Upper lobe of left lung (tissue), 6 donors: ENCODE measurements at regions not wholly inside any gene's neighbourhood (a gene's known extent, or its start where the extent isn't known, plus 50 kb on each side); places are given as distances from the start of the nearest gene placed in this dataset.

Experiments
- ATAC-seq, 2 donors: fragments of 200-7000 bp; cut with Tn5 transposase; one replicate each; pipeline ENCODE4 v1.9.1; 2022; ENCODE audit warnings: mild to moderate bottlenecking in 2 of 2, moderate library complexity in 2 of 2; ENCODE audit not compliant: low FRiP score in 2 of 2
- DNase-seq, 2 donors: peaks; one replicate each; pipeline ENCODE4 v3.0.0-alpha.2; 2019 to 2020
- H3K27ac ChIP-seq, 4 donors: fragments of 200-600 bp; sonication (generic); one replicate each; pipeline ENCODE4 v1.5.1; 2016 to 2019
- H3K27me3 ChIP-seq, 4 donors: fragments of 200-600 bp; sonication (generic); one replicate each; pipeline ENCODE4 v1.5.1; 2017 to 2019
- H3K36me3 ChIP-seq, 4 donors: fragments of 200-600 bp; sonication (generic); one replicate each; pipeline ENCODE4 v1.5.1; 2016 to 2019
- H3K4me1 ChIP-seq, 4 donors: fragments of 200-600 bp; sonication (generic); one replicate each; pipeline ENCODE4 v1.5.1; 2018 to 2019
- H3K4me3 ChIP-seq, 4 donors: fragments of 200-600 bp; sonication (generic); one replicate each; pipeline ENCODE4 v1.5.1; 2017 to 2019; ENCODE audit warnings: mild to moderate bottlenecking in 2 of 4, moderate library complexity in 1 of 4
- H3K9me3 ChIP-seq, 4 donors: fragments of 200-600 bp; sonication (generic); one replicate each; pipeline ENCODE4 v1.5.1; 2018 to 2019
- EP300 ChIP-seq, 4 donors: sonication (generic); formaldehyde crosslinking; IDR thresholded peaks; one replicate each; pipeline ENCODE4 v1.5.1; 2017; ENCODE audit warnings: antibody characterized with exemption in 4 of 4, control low read depth in 2 of 4
- POLR2A ChIP-seq, 4 donors: fragments of 450-650 bp; IDR thresholded peaks; one replicate each; pipeline ENCODE4 v1.5.1; 2016 to 2017; ENCODE audit warnings: antibody characterized with exemption in 4 of 4, mild to moderate bottlenecking in 2 of 4
- POLR2AphosphoS5 ChIP-seq, 2 donors: sonication (generic); formaldehyde crosslinking; IDR thresholded peaks; one replicate each; pipeline ENCODE4 v1.5.1; 2017; ENCODE audit warnings: antibody characterized with exemption in 2 of 2
- WGBS, 2 donors: methylation state at CpG; one replicate each; pipeline ENCODE4 v1.1.5; 2017 to 2018; 5-methylcytosine and 5-hydroxymethylcytosine counted together
- TF ChIP-seq, protein P1 (sequence below), 6 experiments: fragments of 450-650 bp in 4 of 6; fragments of 200-600 bp in 2 of 6; sonication (generic) in 2 of 6; IDR thresholded peaks; one replicate each; pipeline ENCODE4 v1.5.1; 2016 to 2019; ENCODE audit warnings: antibody characterized with exemption in 6 of 6
- donor health status: DM: no; HTN: no; CAD: no; lungs with moderate emphysema.
- donor health status: DM: no; HTN: yes; CAD: no; lungs with severe emphysema.

DNA sequence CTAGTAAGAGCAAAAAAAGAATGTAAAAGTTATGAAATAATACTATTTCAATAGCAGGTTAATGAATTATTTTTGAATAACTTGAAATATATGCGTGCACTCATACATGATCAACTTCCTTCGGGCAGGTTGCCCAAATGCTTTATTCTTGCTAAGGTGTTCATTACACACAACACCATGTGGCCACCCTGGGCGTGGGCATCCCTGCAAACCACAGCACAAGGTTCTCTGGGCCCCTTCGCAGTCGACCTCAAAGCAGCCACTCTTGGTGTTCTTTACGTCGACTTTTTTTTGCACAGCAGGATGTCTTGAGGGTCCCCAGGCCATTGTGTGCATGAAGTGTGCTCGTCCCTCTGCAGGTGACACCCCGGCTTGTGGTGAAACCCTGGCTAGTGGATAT is 300.7 kb upstream of the PITRM1 start:
- H3K9me3 ChIP-seq = no peaks in the 10 kb centered on the region
- no peak overlapping the region for H3K4me3 ChIP-seq
- WGBS, 2 donors = 74 to 88% methylated on average over 9 of the region's 9 CpGs
- H3K27ac ChIP-seq = peak overlapping the region; percentile 76 to 85 (median 80)
- H3K36me3 ChIP-seq = no peaks in the 10 kb centered on the region
- DNase-seq (peak in 1 of 2 donors; percentile 53), ATAC-seq (peak in 1 of 2 donors; percentile 70)
- TF ChIP-seq, protein P1, sequence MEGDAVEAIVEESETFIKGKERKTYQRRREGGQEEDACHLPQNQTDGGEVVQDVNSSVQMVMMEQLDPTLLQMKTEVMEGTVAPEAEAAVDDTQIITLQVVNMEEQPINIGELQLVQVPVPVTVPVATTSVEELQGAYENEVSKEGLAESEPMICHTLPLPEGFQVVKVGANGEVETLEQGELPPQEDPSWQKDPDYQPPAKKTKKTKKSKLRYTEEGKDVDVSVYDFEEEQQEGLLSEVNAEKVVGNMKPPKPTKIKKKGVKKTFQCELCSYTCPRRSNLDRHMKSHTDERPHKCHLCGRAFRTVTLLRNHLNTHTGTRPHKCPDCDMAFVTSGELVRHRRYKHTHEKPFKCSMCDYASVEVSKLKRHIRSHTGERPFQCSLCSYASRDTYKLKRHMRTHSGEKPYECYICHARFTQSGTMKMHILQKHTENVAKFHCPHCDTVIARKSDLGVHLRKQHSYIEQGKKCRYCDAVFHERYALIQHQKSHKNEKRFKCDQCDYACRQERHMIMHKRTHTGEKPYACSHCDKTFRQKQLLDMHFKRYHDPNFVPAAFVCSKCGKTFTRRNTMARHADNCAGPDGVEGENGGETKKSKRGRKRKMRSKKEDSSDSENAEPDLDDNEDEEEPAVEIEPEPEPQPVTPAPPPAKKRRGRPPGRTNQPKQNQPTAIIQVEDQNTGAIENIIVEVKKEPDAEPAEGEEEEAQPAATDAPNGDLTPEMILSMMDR (IDR thresholded peaks at IDR 0.05) = no peak
- TF ChIP-seq POLR2AphosphoS5 (IDR thresholded peaks at IDR 0.05) (no peak), EP300 (IDR thresholded peaks at IDR 0.05) (no peak), POLR2A (IDR thresholded peaks at IDR 0.05) (no peak)
- H3K27me3 ChIP-seq = no peaks in the 10 kb centered on the region
- H3K4me1 ChIP-seq = peaks cover 34 to 45% (median 41%) of the 10 kb centered on the region in 4 donors

GRCh38 chr10:3472287-3473051 is 299.9 kb upstream of the PITRM1 start:
- H3K27ac ChIP-seq = peak overlapping the region; percentile 76 to 85 (median 80)
- peak overlapping the region in 3 of 4 donors; percentile 8 to 40 (median 38) for H3K4me3 ChIP-seq
- 9 to 13% methylated on average over 16 of the region's 16 CpGs for WGBS, 2 donors

DNA sequence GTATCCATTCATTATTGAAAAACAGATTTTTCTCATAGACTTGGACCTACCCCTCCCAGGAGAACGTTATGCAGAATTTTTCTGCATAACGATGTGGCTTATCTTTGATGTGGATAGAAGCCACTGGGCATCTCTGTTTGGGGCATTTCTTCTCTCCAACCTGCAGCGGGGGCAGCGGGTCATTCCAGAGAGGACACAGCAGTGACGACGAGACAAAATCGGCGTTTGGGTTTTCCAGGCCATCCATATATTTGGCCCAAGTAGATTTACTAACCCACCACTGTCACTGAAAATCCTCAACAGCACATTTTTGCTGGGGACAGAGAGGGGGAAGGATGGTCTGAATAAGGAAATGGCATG is 299.3 kb upstream of the PITRM1 start:
- peak overlapping the region in 1 of 4 donors; percentile 40 for H3K4me3 ChIP-seq

More at GRCh38 chr10:3472287-3473051, 299.9 kb upstream of the PITRM1 start:
- peaks cover 37 to 48% (median 45%) of the 10 kb centered on the region in 4 donors for H3K4me1 ChIP-seq
- TF ChIP-seq POLR2A (IDR thresholded peaks at IDR 0.05) (peak in 1 of 4 donors; percentile 23), EP300 (IDR thresholded peaks at IDR 0.05) (peak in 2 of 4 donors; percentile 62 to 65), POLR2AphosphoS5 (IDR thresholded peaks at IDR 0.05) (peak; percentile 28 to 41)
- TF ChIP-seq, protein P1 (IDR thresholded peaks at IDR 0.05) = no peak
- no peaks in the 10 kb centered on the region for H3K36me3 ChIP-seq
- H3K9me3 ChIP-seq = no peaks in the 10 kb centered on the region
- H3K27me3 ChIP-seq = no peaks in the 10 kb centered on the region
- DNase-seq = peak in 1 of 2 donors; percentile 52
- peak; percentile 64 to 85 for ATAC-seq

DNA sequence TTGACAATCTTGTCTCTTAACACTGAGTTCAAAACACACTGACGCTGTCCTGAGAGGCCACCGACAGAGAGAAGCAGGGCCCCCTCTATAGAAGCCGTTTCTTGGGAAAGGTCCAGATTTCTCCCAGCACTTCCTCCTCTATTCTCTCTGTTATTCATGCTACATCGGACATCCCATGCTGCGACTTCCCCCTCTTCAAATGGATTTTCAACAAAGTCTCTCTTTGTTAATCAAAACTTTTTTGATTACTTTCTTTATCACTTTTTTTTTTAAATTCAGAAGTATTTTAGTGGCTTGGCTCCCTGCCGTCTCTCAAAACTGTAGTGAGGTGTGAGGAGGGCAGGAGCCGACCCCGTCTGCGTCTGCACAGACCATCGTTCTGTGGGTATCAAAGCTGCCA is 298.9 kb upstream of the PITRM1 start:
- no peak overlapping the region for H3K4me3 ChIP-seq
- H3K36me3 ChIP-seq = no peaks in the 10 kb centered on the region
- TF ChIP-seq POLR2A (IDR thresholded peaks at IDR 0.05) = no peak
- TF ChIP-seq POLR2AphosphoS5 (IDR thresholded peaks at IDR 0.05) = no peak
- TF ChIP-seq, protein P1 (IDR thresholded peaks at IDR 0.05) = no peak
- TF ChIP-seq EP300 (IDR thresholded peaks at IDR 0.05) = no peak
- WGBS, 2 donors = 55 to 58% methylated on average over 10 of the region's 10 CpGs
- H3K9me3 ChIP-seq = no peaks in the 10 kb centered on the region
- no peaks in the 10 kb centered on the region for H3K27me3 ChIP-seq
- DNase-seq (no peak), ATAC-seq (no peak)
- peaks cover 45 to 57% (median 49%) of the 10 kb centered on the region in 4 donors for H3K4me1 ChIP-seq
- H3K27ac ChIP-seq = peak overlapping the region; percentile 76 to 85 (median 80)

More for the DNA sequence above, 299.3 kb upstream of the PITRM1 start:
- ATAC-seq = no peak
- 62 to 87% methylated on average over 8 of the region's 8 CpGs for WGBS, 2 donors
- no peak for DNase-seq
- H3K4me1 ChIP-seq = peaks cover 41 to 54% (median 47%) of the 10 kb centered on the region in 4 donors
- H3K9me3 ChIP-seq = no peaks in the 10 kb centered on the region
- peak overlapping the region; percentile 76 to 85 (median 80) for H3K27ac ChIP-seq
- H3K27me3 ChIP-seq = no peaks in the 10 kb centered on the region
- no peaks in the 10 kb centered on the region for H3K36me3 ChIP-seq
- TF ChIP-seq POLR2A (IDR thresholded peaks at IDR 0.05) = no peak
- TF ChIP-seq EP300 (IDR thresholded peaks at IDR 0.05) = no peak

DNA sequence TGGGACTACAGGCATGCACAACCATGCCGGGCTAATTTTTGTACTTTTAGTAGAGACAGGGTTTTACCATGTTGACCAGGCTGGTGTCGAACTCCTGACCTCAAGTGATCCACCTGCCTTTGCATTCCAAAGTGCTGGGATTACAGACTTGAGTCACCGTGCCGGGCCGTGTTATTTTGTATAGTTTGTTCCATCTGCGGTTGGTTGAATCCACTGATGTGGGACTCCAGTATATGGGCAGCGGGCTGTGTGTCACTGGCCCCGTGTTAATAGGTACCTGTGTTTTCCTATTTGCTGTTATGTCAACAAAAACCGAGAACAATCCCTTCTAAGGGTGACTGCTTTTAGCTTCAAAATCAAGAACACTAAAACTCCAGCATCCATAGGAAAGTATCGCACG is 297.6 kb upstream of the PITRM1 start:
- no peaks in the 10 kb centered on the region for H3K27me3 ChIP-seq
- WGBS, 2 donors = 91 to 98% methylated on average over 11 of the region's 11 CpGs
- no peak overlapping the region for H3K27ac ChIP-seq
- H3K9me3 ChIP-seq = no peaks in the 10 kb centered on the region
- H3K4me3 ChIP-seq = no peak overlapping the region
- H3K36me3 ChIP-seq = no peaks in the 10 kb centered on the region
- peaks cover 50 to 63% (median 56%) of the 10 kb centered on the region in 4 donors for H3K4me1 ChIP-seq
- DNase-seq (no peak), ATAC-seq (no peak)
- TF ChIP-seq, protein P1 (IDR thresholded peaks at IDR 0.05) = no peak
- no peak for TF ChIP-seq POLR2AphosphoS5 (IDR thresholded peaks at IDR 0.05)
- no peak for TF ChIP-seq POLR2A (IDR thresholded peaks at IDR 0.05)
- no peak for TF ChIP-seq EP300 (IDR thresholded peaks at IDR 0.05)
